OCI-LY1 (cell line): ENCODE measurements at regions not wholly inside any gene's neighbourhood (a gene's known extent, or its start where the extent isn't known, plus 50 kb on each side); places are given as distances from the start of the nearest gene placed in this dataset.

Experiments
- H2AFZ ChIP-seq: fragments of 200-600 bp; sonication (generic), shearing (Covaris generic); 2 replicates; pipeline ENCODE4 v1.6.0; 2014; ENCODE audit warnings: antibody characterized with exemption, mild to moderate bottlenecking, low read length
- H3F3A ChIP-seq: fragments of 200-600 bp; sonication (generic), shearing (Covaris generic); 2 replicates; pipeline ENCODE4 v1.6.0; 2014; ENCODE audit warnings: mild to moderate bottlenecking, antibody characterized with exemption, low read length, moderate library complexity; ENCODE audit not compliant: insufficient read depth
- H3K27ac ChIP-seq: fragments of 200-600 bp; sonication (generic); 2 replicates; pipeline ENCODE4 v1.5.1; 2014; ENCODE audit warnings: low read length, mixed run types, mild to moderate bottlenecking, low read depth; ENCODE audit not compliant: poor library complexity, severe bottlenecking
- H3K27me3 ChIP-seq: fragments of 200-600 bp; sonication (generic); 2 replicates; pipeline ENCODE4 v1.6.0; 2014; ENCODE audit warnings: antibody characterized with exemption, mild to moderate bottlenecking, low read length, moderate library complexity; ENCODE audit not compliant: insufficient read depth
- H3K36me3 ChIP-seq: fragments of 200-600 bp; sonication (generic); 2 replicates; pipeline ENCODE4 v1.6.1; 2014; ENCODE audit warnings: mild to moderate bottlenecking, antibody characterized with exemption, low read length, moderate library complexity, mixed read lengths; ENCODE audit not compliant: insufficient read depth
- H3K4me1 ChIP-seq: fragments of 200-600 bp; sonication (generic); 2 replicates; pipeline ENCODE4 v1.5.1; 2014; ENCODE audit warnings: mild to moderate bottlenecking, low read length, moderate library complexity; ENCODE audit not compliant: insufficient read depth, severe bottlenecking
- H3K4me2 ChIP-seq: fragments of 200-600 bp; sonication (generic), shearing (Covaris generic); 2 replicates; pipeline ENCODE4 v1.6.1; 2014; ENCODE audit warnings: low read length
- H3K4me3 ChIP-seq: fragments of 200-600 bp; sonication (generic); 2 replicates; pipeline ENCODE4 v1.5.1; 2014; ENCODE audit warnings: low read length, low read depth, mild to moderate bottlenecking, mixed read lengths; ENCODE audit not compliant: poor library complexity, severe bottlenecking
- H3K79me2 ChIP-seq: fragments of 200-600 bp; shearing (Covaris generic); 2 replicates; pipeline ENCODE4 v1.6.1; 2016; ENCODE audit warnings: mixed run types, low read length, mixed read lengths; ENCODE audit not compliant: insufficient read depth
- H3K9ac ChIP-seq: fragments of 200-600 bp; sonication (generic), shearing (Covaris generic); 2 replicates; pipeline ENCODE4 v1.6.1; 2014; ENCODE audit warnings: mild to moderate bottlenecking, low read length, mixed read lengths
- H3K9me2 ChIP-seq: fragments of 200-600 bp; sonication (generic), shearing (Covaris generic); 2 replicates; pipeline ENCODE4 v1.6.1; 2014; ENCODE audit warnings: low read depth, mild to moderate bottlenecking, low read length, mixed read lengths
- H3K9me3 ChIP-seq: fragments of 200-600 bp; shearing (Covaris generic); 2 replicates; pipeline ENCODE4 v1.6.1; 2014; ENCODE audit warnings: low read length, mixed read lengths
- H4K20me1 ChIP-seq: fragments of 200-600 bp; sonication (generic), shearing (Covaris generic); 2 replicates; pipeline ENCODE4 v1.6.0; 2016; ENCODE audit warnings: mild to moderate bottlenecking, low read length; ENCODE audit not compliant: insufficient read depth
- EZH2 ChIP-seq: fragments of 200-600 bp; sonication (generic), shearing (Covaris generic); IDR thresholded peaks from 2 replicates; pipeline ENCODE4 v1.8.0; 2017; ENCODE audit warnings: borderline replicate concordance, mixed run types, mild to moderate bottlenecking, antibody characterized with exemption, low read length, moderate library complexity, mixed read lengths
- TF ChIP-seq, protein P1 (sequence below): fragments of 200-600 bp; sonication (generic), shearing (Covaris generic); IDR thresholded peaks from 2 replicates; pipeline ENCODE4 v1.5.1; 2017; ENCODE audit warnings: mild to moderate bottlenecking, antibody characterized with exemption, low read length, moderate library complexity, mixed read lengths

DNA sequence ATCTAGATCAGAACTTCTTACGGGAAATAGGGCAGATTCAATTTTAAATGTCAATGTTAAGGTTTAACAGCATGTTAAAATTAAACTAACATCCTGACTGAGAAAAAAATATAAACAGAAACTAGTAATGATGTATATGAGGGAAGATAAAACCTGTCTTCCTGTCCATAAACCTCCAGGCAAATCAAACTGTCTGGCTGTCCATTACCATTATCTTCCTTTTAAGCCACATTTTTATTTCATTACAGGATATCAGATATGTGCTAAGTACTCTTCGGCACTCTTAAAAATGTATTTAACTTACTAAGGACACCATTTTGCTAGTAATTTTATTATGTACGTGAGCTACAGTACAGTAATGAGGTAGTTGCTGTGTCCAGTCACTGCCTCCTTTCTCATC is 1461.7 kb upstream of the ALCAM start:
- H3K4me3 ChIP-seq: no peak overlapping the region
- no peak overlapping the region for H3K9ac ChIP-seq
- no peaks in the 10 kb centered on the region for H3F3A ChIP-seq
- H3K9me3 ChIP-seq: no peaks in the 10 kb centered on the region
- no peaks in the 10 kb centered on the region for H3K27me3 ChIP-seq
- no peaks in the 10 kb centered on the region for H3K9me2 ChIP-seq
- no peaks in the 10 kb centered on the region for H3K4me1 ChIP-seq
- H2AFZ ChIP-seq: no peak overlapping the region
- H3K79me2 ChIP-seq: no peaks in the 10 kb centered on the region
- H3K4me2 ChIP-seq: no peak overlapping the region
- no peaks in the 10 kb centered on the region for H3K36me3 ChIP-seq
- TF ChIP-seq EZH2: no peak
- TF ChIP-seq, protein P1, sequence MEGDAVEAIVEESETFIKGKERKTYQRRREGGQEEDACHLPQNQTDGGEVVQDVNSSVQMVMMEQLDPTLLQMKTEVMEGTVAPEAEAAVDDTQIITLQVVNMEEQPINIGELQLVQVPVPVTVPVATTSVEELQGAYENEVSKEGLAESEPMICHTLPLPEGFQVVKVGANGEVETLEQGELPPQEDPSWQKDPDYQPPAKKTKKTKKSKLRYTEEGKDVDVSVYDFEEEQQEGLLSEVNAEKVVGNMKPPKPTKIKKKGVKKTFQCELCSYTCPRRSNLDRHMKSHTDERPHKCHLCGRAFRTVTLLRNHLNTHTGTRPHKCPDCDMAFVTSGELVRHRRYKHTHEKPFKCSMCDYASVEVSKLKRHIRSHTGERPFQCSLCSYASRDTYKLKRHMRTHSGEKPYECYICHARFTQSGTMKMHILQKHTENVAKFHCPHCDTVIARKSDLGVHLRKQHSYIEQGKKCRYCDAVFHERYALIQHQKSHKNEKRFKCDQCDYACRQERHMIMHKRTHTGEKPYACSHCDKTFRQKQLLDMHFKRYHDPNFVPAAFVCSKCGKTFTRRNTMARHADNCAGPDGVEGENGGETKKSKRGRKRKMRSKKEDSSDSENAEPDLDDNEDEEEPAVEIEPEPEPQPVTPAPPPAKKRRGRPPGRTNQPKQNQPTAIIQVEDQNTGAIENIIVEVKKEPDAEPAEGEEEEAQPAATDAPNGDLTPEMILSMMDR: no peak
- no peak overlapping the region for H3K27ac ChIP-seq
- no peaks in the 10 kb centered on the region for H4K20me1 ChIP-seq

DNA sequence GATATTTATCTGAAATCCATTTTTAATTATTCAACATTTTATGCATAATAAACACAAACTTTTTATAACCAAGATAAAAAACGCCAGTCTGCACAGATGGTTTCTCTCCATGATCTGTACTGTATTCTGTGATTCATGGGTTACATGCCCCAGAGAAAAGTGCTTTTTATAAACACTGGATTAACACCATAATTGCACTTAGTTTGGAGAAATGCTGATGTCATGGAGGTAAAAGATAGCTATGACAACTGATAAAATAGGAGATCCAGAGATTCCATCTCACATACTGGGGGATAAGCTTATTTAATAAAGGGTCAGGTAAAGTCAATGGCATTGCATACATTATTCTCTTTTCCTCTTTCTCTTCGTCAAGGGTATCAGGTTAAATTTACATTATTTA is 1460.4 kb upstream of the ALCAM start:
- H3K79me2 ChIP-seq: no peaks in the 10 kb centered on the region
- no peaks in the 10 kb centered on the region for H3F3A ChIP-seq
- no peak overlapping the region for H3K27ac ChIP-seq
- H3K4me3 ChIP-seq: no peak overlapping the region
- no peaks in the 10 kb centered on the region for H3K36me3 ChIP-seq
- no peaks in the 10 kb centered on the region for H3K4me1 ChIP-seq
- no peak overlapping the region for H3K4me2 ChIP-seq
- H3K9ac ChIP-seq: no peak overlapping the region
- no peaks in the 10 kb centered on the region for H3K27me3 ChIP-seq
- no peak overlapping the region for H2AFZ ChIP-seq
- TF ChIP-seq, protein P1: no peak
- TF ChIP-seq EZH2: no peak
- H3K9me2 ChIP-seq: no peaks in the 10 kb centered on the region
- H4K20me1 ChIP-seq: no peaks in the 10 kb centered on the region
- no peaks in the 10 kb centered on the region for H3K9me3 ChIP-seq

GRCh38 chr3:103906808-103907207 is 1459.9 kb upstream of the ALCAM start:
- Histone ChIP-seq H4K20me1 (no peaks in the 10 kb centered on the region), H3K4me2 (no peak overlapping the region), H3K27me3 (no peaks in the 10 kb centered on the region), H3K36me3 (no peaks in the 10 kb centered on the region), H3K27ac (no peak overlapping the region), H3K79me2 (no peaks in the 10 kb centered on the region), H2AFZ (no peak overlapping the region), H3K4me3 (no peak overlapping the region), H3K4me1 (no peaks in the 10 kb centered on the region), H3K9me3 (no peaks in the 10 kb centered on the region), H3F3A (no peaks in the 10 kb centered on the region), H3K9ac (no peak overlapping the region), H3K9me2 (no peaks in the 10 kb centered on the region)
- TF ChIP-seq, protein P1: no peak
- no peak for TF ChIP-seq EZH2
